ENCODE measurements at regions not wholly inside any gene's neighbourhood (a gene's known extent, or its start where the extent isn't known, plus 50 kb on each side); places are given as distances from the start of the nearest gene placed in this dataset.

- DNase-seq (ENCODE audit: low read depth): peak; percentile 64
- no peak overlapping the region for H3K4me3 ChIP-seq (ENCODE audit: control insufficient read depth, low read depth, low read length)
- TF ChIP-seq, protein P1, sequence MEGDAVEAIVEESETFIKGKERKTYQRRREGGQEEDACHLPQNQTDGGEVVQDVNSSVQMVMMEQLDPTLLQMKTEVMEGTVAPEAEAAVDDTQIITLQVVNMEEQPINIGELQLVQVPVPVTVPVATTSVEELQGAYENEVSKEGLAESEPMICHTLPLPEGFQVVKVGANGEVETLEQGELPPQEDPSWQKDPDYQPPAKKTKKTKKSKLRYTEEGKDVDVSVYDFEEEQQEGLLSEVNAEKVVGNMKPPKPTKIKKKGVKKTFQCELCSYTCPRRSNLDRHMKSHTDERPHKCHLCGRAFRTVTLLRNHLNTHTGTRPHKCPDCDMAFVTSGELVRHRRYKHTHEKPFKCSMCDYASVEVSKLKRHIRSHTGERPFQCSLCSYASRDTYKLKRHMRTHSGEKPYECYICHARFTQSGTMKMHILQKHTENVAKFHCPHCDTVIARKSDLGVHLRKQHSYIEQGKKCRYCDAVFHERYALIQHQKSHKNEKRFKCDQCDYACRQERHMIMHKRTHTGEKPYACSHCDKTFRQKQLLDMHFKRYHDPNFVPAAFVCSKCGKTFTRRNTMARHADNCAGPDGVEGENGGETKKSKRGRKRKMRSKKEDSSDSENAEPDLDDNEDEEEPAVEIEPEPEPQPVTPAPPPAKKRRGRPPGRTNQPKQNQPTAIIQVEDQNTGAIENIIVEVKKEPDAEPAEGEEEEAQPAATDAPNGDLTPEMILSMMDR (conservative IDR thresholded peaks at IDR 0.05; ENCODE audit: control insufficient read depth, insufficient read depth, low read depth, low read length): peak; percentile 72
These were observed 273.6 kb downstream of the PAX3 start for GRCh38 chr2:222024932-222025880.

DNA sequence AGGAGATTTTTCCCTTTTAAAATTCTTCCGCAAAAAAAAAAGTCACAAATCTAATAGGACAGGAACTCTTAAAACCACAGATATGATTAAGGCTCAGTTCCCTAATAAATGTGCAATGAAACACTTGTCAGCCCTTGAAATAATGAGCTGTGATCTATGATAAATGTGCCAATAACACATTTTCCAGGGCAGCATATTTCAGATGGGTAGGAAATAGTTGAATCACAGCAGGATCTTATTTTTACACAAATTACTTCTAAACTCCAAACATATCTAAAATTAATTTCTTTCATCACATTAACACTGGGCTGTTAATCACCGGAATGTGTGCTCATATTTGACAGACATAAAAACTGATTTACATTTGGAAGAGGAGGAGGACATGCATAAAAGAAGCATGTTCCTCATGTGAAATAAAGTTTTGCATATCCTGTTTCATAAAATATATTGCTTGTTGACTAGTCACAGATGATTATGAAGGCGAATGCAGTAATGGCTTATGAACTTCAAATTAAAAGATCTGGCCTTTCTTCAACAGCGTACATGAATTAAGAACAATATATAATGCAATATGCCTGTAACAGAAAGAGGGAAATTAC lies 281.4 kb downstream of the PAX3 start:
- TF ChIP-seq, protein P1 (conservative IDR thresholded peaks at IDR 0.05; ENCODE audit: control insufficient read depth, insufficient read depth, low read depth, low read length): no peak
- H3K4me3 ChIP-seq (ENCODE audit: control insufficient read depth, low read depth, low read length): no peak overlapping the region
- DNase-seq (ENCODE audit: low read depth): no peak

DNA sequence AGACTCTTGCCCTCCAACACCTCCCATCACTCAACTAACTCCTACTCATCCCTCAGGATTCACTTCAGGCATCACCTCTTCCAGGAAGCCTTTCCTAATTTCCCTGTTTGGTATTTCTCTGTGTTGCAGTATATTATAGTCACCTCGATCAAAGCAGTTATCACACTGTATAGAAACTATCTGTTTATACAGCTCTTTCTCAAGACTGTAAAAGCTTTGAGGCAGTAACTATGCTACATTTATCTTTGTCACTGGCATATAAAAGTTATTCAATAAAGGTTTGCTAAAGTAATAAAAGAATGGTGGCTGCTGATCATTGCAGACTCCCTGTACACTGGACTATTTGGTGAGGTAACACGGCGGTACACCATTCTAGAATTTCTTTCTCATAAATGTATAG lies 284.9 kb downstream of the PAX3 start:
- TF ChIP-seq, protein P1 (conservative IDR thresholded peaks at IDR 0.05; ENCODE audit: control insufficient read depth, insufficient read depth, low read depth, low read length): no peak

GRCh38 chr2:222000326-222000725 lies 298.5 kb downstream of the PAX3 start:
- H3K4me3 ChIP-seq (ENCODE audit: control insufficient read depth, low read depth, low read length): no peak overlapping the region
- DNase-seq (ENCODE audit: low read depth): peak; percentile 92
- TF ChIP-seq, protein P1 (conservative IDR thresholded peaks at IDR 0.05; ENCODE audit: control insufficient read depth, insufficient read depth, low read depth, low read length): no peak

More for the DNA sequence above, 284.9 kb downstream of the PAX3 start:
- no peak for DNase-seq (ENCODE audit: low read depth)
- H3K4me3 ChIP-seq (ENCODE audit: control insufficient read depth, low read depth, low read length): no peak overlapping the region

- DNase-seq (ENCODE audit: low read depth): peak; percentile 93
- TF ChIP-seq, protein P1 (conservative IDR thresholded peaks at IDR 0.05; ENCODE audit: control insufficient read depth, insufficient read depth, low read depth, low read length): no peak
- H3K4me3 ChIP-seq (ENCODE audit: control insufficient read depth, low read depth, low read length): no peak overlapping the region
These were observed 299.1 kb downstream of the PAX3 start for GRCh38 chr2:221999717-222000116.

DNA sequence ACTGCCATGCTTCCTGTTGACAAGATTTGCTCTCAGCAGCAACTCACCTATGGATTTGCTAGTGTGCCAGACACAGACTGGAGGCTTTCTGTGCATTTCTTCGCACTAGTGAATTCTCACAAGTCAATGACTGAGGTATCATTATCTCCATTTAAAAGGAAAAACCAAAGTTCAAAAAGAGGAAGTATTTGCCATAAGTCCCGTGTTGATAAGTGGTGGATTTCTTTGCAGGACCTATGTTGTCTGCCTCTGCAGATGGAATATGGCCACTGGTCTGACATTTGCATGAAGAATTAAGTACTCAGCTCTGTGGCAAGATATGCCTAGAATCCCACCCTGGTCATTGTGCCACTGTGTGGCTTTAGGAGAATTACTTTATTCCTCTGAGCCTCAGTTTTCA lies 299.6 kb downstream of the PAX3 start:
- no peak overlapping the region for H3K4me3 ChIP-seq (ENCODE audit: control insufficient read depth, low read depth, low read length)
- TF ChIP-seq, protein P1 (conservative IDR thresholded peaks at IDR 0.05; ENCODE audit: control insufficient read depth, insufficient read depth, low read depth, low read length): no peak
- DNase-seq (ENCODE audit: low read depth): no peak
